Astrocyte of the cerebellum (primary cell): ENCODE measurements at regions not wholly inside any gene's neighbourhood (a gene's known extent, or its start where the extent isn't known, plus 50 kb on each side); places are given as distances from the start of the nearest gene placed in this dataset.

Source experiments
- DNase-seq: peaks from one replicate; pipeline ENCODE4 v3.0.0-alpha.2; 2011; ENCODE audit warnings: low read depth
- H3K4me3 ChIP-seq: 2 replicates; pipeline ENCODE4 v1.5.1; 2011; ENCODE audit warnings: mild to moderate bottlenecking, low read depth, low read length, moderate library complexity
- in situ Hi-C: cut with HindIII; loops from 2 replicates; pipeline ENCODE4 v1.10.0; 2017; ENCODE audit warnings: low sequenced_read_pairs
- TF ChIP-seq, protein P1 (sequence below): IDR thresholded peaks from 2 replicates; pipeline ENCODE4 v1.5.1; 2012; ENCODE audit warnings: low read length, low read depth, moderate library complexity, mild to moderate bottlenecking; ENCODE audit errors: missing control alignments

DNA sequence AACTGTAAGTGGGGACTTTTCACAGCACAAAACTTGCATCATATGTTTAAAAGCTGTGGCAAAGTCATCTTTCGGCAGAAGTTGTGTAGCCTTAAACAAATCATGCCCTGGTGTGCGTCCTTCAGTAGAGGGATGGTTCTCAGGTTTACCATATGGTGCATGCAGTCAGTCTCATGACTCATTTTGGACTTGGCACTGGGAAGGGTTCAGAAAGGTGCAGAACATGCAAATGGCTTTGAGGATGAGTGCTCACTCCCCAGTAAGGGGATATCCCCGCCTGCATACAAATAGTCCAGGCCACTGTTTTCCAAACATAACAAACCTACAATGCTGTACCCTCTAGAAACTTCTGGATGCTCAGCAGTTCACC is 260.3 kb downstream of the NDUFS4 start:
- no peak for DNase-seq
- in situ Hi-C loops = no loop called here
- no peak overlapping the region for H3K4me3 ChIP-seq
- TF ChIP-seq, protein P1, sequence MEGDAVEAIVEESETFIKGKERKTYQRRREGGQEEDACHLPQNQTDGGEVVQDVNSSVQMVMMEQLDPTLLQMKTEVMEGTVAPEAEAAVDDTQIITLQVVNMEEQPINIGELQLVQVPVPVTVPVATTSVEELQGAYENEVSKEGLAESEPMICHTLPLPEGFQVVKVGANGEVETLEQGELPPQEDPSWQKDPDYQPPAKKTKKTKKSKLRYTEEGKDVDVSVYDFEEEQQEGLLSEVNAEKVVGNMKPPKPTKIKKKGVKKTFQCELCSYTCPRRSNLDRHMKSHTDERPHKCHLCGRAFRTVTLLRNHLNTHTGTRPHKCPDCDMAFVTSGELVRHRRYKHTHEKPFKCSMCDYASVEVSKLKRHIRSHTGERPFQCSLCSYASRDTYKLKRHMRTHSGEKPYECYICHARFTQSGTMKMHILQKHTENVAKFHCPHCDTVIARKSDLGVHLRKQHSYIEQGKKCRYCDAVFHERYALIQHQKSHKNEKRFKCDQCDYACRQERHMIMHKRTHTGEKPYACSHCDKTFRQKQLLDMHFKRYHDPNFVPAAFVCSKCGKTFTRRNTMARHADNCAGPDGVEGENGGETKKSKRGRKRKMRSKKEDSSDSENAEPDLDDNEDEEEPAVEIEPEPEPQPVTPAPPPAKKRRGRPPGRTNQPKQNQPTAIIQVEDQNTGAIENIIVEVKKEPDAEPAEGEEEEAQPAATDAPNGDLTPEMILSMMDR = no peak

DNA sequence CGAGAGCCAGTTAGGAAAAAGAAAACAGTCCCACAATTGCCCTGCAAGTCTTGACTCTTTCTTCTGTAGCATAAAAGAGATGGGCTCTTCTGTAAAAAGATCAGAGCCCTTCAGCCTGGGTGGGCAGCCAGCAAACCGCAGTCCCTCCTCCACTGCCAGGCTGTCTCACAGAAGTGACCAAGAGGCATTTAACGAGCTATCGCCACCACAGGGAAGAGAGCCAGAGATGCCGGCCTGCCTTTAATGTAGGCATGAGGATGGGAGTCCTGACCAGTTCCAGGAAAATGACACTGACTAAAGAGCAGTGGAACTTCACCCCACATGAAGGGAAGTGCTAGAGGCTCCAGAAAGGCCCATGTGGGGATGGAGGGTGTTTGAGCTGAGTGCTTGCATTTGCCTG is 264.6 kb downstream of the NDUFS4 start:
- H3K4me3 ChIP-seq = no peak overlapping the region
- TF ChIP-seq, protein P1 = no peak
- in situ Hi-C loops = no loop called here
- no peak for DNase-seq

DNA sequence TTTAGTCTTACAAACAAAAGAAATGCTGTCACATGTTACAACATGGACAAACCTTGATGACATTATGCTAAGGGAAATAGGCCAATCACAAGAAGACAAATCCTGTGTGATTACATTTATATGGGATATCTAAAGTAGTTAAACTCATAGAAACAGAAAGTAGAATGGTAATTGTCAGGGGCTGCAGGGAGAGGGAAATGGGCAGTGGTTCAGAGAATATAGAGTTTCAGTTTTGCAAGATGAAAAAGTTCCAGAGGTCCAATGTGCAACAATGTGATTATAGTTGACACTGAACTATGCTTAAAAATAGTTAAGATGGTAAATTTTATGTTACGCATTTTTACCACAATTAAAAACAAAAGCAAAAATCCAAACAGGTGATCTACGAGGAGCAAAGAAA is 265.5 kb downstream of the NDUFS4 start:
- no peak overlapping the region for H3K4me3 ChIP-seq
- in situ Hi-C loops = no loop called here
- no peak for DNase-seq
- TF ChIP-seq, protein P1 = no peak

DNA sequence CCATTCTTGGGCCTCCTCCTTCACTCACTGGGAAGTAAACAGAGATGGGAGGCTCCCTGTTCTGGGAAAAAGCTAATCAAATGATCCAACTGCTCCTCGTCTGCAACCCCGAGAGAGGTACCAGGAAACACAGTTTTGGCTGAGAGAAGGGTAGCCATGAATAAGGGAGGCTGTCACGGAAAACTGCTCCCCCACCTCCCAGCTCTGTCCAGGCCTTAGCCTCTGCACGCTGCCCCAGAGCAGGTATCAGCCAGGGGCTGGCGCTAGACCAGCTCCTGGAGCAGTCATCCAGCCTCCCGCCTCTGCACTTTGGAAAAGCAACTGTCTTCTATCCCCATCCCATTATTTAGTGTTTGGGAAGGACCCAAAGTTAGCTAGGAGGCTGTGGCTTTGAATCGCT is 266.1 kb downstream of the NDUFS4 start:
- TF ChIP-seq, protein P1 = no peak
- no peak overlapping the region for H3K4me3 ChIP-seq
- no peak for DNase-seq
- in situ Hi-C loops = no loop called here

DNA sequence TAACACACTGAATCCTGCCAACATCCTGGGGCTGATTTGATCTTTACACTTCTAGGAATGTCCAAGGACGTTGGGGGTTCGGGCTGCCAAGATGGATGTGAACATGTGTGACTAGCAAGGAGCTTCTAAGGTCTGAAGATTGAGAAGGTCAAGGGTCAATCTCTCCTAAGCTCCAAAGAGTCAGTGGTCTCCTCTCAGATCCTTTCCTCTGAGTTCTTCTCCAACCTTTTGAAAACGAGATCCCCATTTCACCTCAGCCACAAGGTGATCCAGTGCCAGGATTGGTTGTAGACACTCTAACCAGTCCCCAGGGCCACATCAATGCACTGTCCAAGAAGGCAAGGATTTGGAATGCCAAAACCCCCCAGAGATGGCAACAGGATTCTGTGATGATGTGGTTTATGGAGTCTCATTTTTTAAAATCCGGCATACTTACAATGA is 266.8 kb downstream of the NDUFS4 start:
- DNase-seq = no peak
- TF ChIP-seq, protein P1 = no peak
- in situ Hi-C loops = no loop called here

DNA sequence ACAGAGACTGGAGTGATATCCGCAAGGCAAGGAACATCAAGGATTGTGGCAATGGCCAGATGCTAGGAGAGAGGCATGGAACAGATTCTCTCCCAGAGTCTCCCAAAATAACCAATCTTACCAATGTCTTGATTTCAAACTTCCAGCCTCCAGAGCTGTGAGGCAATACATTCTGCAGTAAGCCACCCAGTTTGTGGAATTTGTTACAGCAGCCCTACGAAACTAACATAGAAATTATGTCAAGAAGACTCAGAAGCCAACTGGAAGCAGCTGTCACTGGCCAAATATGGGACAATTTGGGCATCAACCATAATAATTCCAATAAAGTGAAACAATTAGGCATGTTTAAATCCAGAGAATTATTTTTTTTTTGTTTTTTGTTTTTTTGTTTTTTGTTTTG is 271.1 kb downstream of the NDUFS4 start:
- TF ChIP-seq, protein P1 = no peak
- no peak overlapping the region for H3K4me3 ChIP-seq
- no peak for DNase-seq
- in situ Hi-C loops = no loop called here

More for the DNA sequence above, 266.8 kb downstream of the NDUFS4 start:
- H3K4me3 ChIP-seq = no peak overlapping the region
